Stimulated activated naive B cell treated with anti-CD40 and anti-IgM and Interleukin-4, amounts not matched to agents 10 μg/mL and 1 μg/mL and 100 μg/mL, for 72 hours (primary cell): ENCODE measurements at regions not wholly inside any gene's neighbourhood (a gene's known extent, or its start where the extent isn't known, plus 50 kb on each side); places are given as distances from the start of the nearest gene placed in this dataset.

ENCODE experiments used
- ATAC-seq, 2 donors: fragments of 150-1000 bp; cut with Tn5 transposase; replicated peaks; 2 replicates each; pipeline ENCODE4 v1.10.0; 2021; ENCODE audit warnings: moderate library complexity in 1 of 2
- DNase-seq: peaks from one replicate; pipeline ENCODE4 v3.0.0; 2021
- H3K27ac Mint-ChIP-seq: one replicate; pipeline ENCODE4 v1.8.0; 2022; ENCODE audit warnings: mild to moderate bottlenecking, mixed read lengths
- H3K27me3 Mint-ChIP-seq, 2 donors: one replicate each; pipeline ENCODE4 v1.8.0; 2022; ENCODE audit warnings: mixed read lengths in 2 of 2
- H3K36me3 Mint-ChIP-seq, 2 donors: one replicate each; pipeline ENCODE4 v1.8.0; 2022; ENCODE audit warnings: mixed read lengths in 2 of 2, mild to moderate bottlenecking in 1 of 2
- H3K4me1 Mint-ChIP-seq, 2 donors: one replicate each; pipeline ENCODE4 v1.8.0; 2022; ENCODE audit warnings: mixed read lengths in 2 of 2, mild to moderate bottlenecking in 1 of 2
- H3K4me3 Mint-ChIP-seq, 2 donors: one replicate each; pipeline ENCODE4 v1.8.0; 2022; ENCODE audit warnings: mild to moderate bottlenecking in 2 of 2, mixed read lengths in 2 of 2, moderate library complexity in 1 of 2
- H3K9me3 Mint-ChIP-seq, 2 donors: one replicate each; pipeline ENCODE4 v1.8.0; 2022; ENCODE audit warnings: mixed read lengths in 2 of 2, mild to moderate bottlenecking in 1 of 2

DNA sequence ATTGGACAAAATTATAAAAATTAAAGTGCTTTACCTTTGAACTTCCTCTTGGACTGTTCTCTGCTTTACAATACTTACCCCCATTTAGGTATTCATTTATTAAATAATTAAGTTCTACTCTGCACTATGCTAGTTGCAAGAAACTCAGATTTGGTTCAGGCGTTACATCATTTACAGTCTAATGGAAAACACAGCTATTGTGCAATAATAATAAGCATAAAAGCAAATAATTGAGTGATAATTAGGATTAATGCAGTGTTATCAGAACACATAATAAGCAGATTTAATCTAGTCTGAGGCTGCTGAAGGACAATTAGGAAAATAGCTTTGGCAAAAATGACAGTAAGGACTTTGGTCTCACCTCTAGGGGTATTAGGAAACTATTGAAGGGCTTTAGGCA is 493.2 kb upstream of the ADARB2 start:
- no peaks in the 10 kb centered on the region for H3K4me1 Mint-ChIP-seq
- H3K4me3 Mint-ChIP-seq, result no peak overlapping the region
- no peak for DNase-seq
- no peaks in the 10 kb centered on the region for H3K9me3 Mint-ChIP-seq
- H3K27me3 Mint-ChIP-seq, result peaks cover 0 to under 1% of the 10 kb centered on the region in 2 donors
- ATAC-seq, result no peak
- no peak overlapping the region for H3K27ac Mint-ChIP-seq
- H3K36me3 Mint-ChIP-seq, result no peaks in the 10 kb centered on the region

DNA sequence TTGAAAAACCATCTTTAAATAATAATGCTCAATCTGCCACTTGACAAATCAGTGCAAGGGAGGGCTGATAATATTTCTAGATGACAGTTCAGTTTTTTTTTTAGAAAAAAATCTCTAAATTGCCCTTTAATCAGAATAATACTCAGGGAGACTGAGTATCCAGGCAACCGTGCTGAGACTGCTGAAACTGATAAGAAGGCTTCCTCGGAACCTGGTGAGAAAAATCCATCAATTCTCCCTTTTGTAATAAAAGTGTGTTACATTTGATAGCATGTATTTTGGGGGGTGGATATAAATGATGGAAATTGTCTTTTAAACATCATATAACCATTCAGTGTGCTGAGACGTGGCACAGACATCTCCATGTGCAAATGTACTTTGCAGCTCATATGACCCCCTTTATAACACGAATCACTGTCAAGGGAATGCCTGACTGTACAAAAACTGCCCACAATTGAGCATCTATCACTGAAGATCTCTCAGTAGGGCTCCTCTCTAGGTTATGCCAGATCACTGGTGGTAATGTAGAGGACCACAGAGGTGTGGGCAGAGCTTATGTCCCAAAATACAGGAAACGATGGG is 491.1 kb upstream of the ADARB2 start:
- no peaks in the 10 kb centered on the region for H3K4me1 Mint-ChIP-seq
- peaks cover 8 to 15% of the 10 kb centered on the region in 2 donors for H3K27me3 Mint-ChIP-seq
- H3K9me3 Mint-ChIP-seq, result no peaks in the 10 kb centered on the region
- H3K36me3 Mint-ChIP-seq, result no peaks in the 10 kb centered on the region
- no peak for ATAC-seq
- no peak overlapping the region for H3K27ac Mint-ChIP-seq
- no peak for DNase-seq
- no peak overlapping the region for H3K4me3 Mint-ChIP-seq

DNA sequence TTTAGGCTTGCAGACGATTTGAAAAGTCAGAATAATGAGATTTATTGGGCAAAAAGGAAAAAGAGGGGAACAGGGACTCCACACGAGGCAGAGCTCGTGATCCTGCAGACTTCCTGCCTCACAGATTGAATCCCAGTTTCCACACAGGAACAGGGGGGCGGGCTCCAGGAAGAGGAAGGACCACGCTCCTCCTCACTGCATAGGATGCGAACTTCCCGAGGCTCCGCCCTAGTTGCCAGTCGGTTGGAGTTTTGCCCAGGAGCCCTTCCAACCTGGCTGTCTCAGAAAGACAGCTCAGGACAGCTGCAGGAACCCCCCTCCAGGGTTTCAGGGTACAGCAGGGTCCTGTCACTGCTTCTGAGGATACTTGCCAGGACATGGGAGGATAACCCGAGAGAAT is 488.3 kb upstream of the ADARB2 start:
- Mint-ChIP-seq H3K4me1 (no peaks in the 10 kb centered on the region), H3K9me3 (no peaks in the 10 kb centered on the region), H3K4me3 (no peak overlapping the region), H3K27ac (no peak overlapping the region), H3K27me3 (peaks cover 8 to 16% of the 10 kb centered on the region in 2 donors), H3K36me3 (no peaks in the 10 kb centered on the region)
- no peak for ATAC-seq
- no peak for DNase-seq

DNA sequence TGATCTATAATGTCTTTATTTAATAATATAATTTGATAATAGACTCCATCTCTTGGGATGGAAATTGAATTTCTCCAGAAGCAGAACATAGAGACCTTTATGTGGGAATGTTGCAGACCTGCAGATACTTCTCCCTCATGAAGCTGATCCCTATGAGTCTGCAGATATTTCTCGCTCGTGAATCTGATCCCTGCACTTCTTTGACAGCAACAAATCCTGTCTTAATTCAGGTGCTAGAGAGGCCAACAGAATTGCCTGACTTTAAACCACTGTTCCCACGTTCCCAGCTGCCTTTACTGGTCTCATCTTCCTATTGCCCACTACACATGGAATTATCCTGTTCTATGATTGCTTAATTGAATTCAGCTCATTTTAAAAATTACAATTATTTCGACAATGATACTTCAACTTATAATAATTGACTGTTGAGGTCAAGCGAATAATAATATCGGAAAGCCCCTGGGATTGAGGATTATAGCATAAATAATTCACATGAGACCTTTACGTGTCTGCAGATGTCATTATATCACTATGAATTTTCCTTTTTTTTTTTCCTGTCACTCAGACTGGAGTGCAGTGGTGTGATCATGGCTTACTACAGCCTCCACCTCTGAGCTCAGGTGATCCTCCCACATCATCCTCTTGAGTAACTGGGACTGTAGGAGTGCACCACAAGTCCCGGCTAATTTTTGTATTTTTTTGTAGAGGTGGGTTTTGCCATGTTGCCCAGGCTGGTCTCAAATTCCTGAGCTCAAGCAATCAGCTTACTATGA is 486.4 kb upstream of the ADARB2 start:
- H3K36me3 Mint-ChIP-seq, result no peaks in the 10 kb centered on the region

DNA sequence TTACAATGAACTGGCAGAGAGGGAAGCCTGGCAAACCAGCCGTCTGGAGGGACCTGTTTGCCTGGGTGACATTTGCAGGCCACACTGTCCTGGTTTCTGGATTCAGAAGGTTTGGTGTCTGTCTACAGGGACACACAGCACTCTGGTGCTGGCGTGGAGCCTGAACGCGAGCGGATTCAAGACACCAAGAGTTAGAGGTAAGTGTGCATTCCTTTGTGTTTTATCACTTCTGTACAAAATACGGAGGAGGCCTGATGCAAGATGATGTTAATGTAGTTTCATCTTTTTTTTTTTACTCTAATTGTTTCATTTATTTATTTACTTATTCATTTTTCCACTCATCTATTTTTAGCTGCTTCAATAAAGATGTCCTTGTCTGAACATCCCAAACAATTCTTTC is 485.3 kb upstream of the ADARB2 start:
- no peaks in the 10 kb centered on the region for H3K36me3 Mint-ChIP-seq
- H3K4me3 Mint-ChIP-seq, result no peak overlapping the region
- DNase-seq, result no peak
- no peaks in the 10 kb centered on the region for H3K9me3 Mint-ChIP-seq
- H3K4me1 Mint-ChIP-seq, result no peaks in the 10 kb centered on the region
- H3K27me3 Mint-ChIP-seq, result peaks cover 8 to 22% of the 10 kb centered on the region in 2 donors
- H3K27ac Mint-ChIP-seq, result no peak overlapping the region
- no peak for ATAC-seq

More for the DNA sequence above, 486.4 kb upstream of the ADARB2 start:
- no peaks in the 10 kb centered on the region for H3K9me3 Mint-ChIP-seq
- ATAC-seq (no peak), DNase-seq (no peak)
- no peak overlapping the region for H3K4me3 Mint-ChIP-seq
- H3K4me1 Mint-ChIP-seq, result no peaks in the 10 kb centered on the region
- no peak overlapping the region for H3K27ac Mint-ChIP-seq
- peaks cover 8 to 20% of the 10 kb centered on the region in 2 donors for H3K27me3 Mint-ChIP-seq

DNA sequence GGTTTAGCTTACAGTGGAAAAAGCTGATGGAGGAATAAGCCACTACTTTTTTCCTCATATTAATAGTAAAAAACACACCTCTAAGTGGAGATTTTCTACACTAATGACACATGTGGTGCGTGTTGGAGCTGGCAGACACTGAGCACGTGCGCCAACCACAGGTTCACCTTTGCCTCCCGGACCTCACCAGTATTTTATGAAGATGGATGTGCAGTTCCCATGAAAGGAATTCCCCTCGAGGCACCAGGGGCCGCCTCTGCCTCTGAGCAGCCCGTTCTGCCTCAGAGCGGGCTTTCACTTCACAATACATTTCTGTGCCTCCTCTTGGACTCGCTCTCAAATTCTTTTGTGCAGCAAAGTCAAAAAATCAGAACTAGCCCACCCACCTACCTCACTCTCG is 477.5 kb upstream of the ADARB2 start:
- Mint-ChIP-seq H3K4me3 (no peak overlapping the region), H3K27me3 (peaks cover 20 to 24% of the 10 kb centered on the region in 2 donors), H3K9me3 (no peaks in the 10 kb centered on the region), H3K36me3 (no peaks in the 10 kb centered on the region), H3K4me1 (no peaks in the 10 kb centered on the region), H3K27ac (no peak overlapping the region)
- DNase-seq (no peak), ATAC-seq (no peak)

DNA sequence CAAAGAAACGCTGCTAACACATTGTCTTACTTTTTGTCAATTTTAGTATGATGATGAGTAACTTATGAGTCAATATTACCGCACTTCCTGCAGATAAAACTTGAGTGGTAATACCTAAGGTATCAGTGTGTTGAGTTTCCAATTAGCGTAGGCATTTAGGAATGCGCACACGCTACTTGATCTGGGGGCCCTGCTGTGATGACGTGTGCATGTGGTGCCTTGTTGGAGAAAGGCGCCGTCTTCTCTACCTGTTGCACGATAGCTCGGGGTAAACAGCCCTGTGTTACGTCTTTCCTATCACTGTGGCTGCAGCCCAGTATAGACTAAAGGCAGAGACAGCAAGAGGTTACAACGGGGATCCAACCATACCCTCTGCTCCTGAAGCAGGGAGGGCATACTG is 476.8 kb upstream of the ADARB2 start:
- no peaks in the 10 kb centered on the region for H3K4me1 Mint-ChIP-seq
- no peaks in the 10 kb centered on the region for H3K36me3 Mint-ChIP-seq
- peaks cover 20 to 24% of the 10 kb centered on the region in 2 donors for H3K27me3 Mint-ChIP-seq
- no peak overlapping the region for H3K27ac Mint-ChIP-seq
- H3K4me3 Mint-ChIP-seq, result no peak overlapping the region
- DNase-seq (no peak), ATAC-seq (no peak)
- no peaks in the 10 kb centered on the region for H3K9me3 Mint-ChIP-seq

DNA sequence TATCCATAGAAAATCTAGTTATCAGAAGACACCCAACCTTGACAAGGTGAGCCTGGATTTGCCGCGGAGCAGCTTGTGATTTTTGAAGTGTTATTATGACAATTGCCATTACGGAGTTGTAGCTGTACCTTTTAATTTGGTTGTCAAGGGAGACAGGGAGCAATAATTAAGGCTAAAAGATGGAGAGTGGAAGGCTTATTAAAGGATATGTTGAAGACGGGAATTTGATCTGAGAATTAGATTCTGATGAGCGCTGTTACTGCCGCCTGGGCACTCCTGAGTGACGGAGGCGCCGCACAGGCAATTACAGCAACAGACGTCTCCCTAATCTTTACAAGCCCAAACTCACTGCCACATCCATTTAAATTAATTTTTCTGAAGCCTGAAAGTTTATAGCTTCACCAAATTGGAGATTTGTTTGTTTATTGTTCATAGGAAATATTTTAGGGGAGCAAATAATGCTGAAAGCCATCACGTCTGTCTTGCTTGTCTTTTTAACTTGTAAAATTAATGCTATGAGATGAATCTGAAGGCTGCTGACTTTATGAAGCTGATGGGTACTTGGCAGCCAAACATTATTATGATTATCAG is 475.0 kb upstream of the ADARB2 start:
- Mint-ChIP-seq H3K4me1 (no peaks in the 10 kb centered on the region), H3K4me3 (no peak overlapping the region), H3K27ac (no peak overlapping the region), H3K9me3 (no peaks in the 10 kb centered on the region), H3K27me3 (peaks cover 18 to 25% of the 10 kb centered on the region in 2 donors), H3K36me3 (no peaks in the 10 kb centered on the region)
- no peak for ATAC-seq
- DNase-seq, result no peak

DNA sequence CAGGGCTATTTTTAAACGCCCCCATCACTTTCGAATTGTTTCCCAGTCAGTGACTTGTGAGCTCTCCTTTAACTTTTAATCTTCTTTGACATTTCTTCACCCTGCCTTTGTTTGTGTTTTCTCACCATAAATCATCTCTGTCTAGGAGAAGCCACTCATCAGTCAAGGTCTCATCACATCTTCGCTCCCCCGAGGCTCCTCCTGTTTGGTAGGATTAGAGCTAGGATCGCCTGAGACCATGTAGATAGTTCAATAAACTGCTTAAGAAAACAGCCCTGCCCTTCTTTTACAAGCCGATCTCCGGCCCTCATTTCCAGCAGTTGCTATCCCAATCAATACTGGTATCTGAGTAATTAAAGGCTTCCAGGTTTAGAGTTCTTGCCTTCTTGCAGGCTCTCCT is 472.8 kb upstream of the ADARB2 start:
- DNase-seq (no peak), ATAC-seq (no peak)
- Mint-ChIP-seq H3K27me3 (peaks cover 11 to 20% of the 10 kb centered on the region in 2 donors), H3K4me1 (no peaks in the 10 kb centered on the region), H3K9me3 (no peaks in the 10 kb centered on the region), H3K4me3 (no peak overlapping the region), H3K36me3 (no peaks in the 10 kb centered on the region), H3K27ac (no peak overlapping the region)

DNA sequence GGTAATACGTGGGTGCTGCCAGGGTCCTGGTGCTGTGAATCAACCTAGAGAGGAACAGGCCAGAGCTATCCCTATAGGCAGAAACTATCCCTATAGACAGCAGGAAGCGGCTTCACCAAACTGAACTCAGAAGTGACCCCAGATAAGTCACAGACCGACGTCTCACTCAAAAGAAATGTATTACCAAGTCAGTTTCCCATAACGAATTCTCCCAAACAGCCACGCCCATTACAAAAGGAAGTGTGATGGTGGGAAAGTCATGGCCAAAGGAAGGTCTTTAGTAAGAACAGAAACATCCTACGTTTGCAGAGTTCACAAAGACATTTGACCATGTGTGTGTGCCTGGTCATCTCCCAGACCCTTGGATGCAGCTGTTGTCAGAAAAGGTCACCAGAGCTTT is 470.8 kb upstream of the ADARB2 start:
- peaks cover 9 to 22% of the 10 kb centered on the region in 2 donors for H3K27me3 Mint-ChIP-seq
- H3K4me3 Mint-ChIP-seq, result no peak overlapping the region
- no peaks in the 10 kb centered on the region for H3K36me3 Mint-ChIP-seq
- H3K4me1 Mint-ChIP-seq, result no peaks in the 10 kb centered on the region
- ATAC-seq, result no peak
- DNase-seq, result no peak
- no peak overlapping the region for H3K27ac Mint-ChIP-seq
- no peaks in the 10 kb centered on the region for H3K9me3 Mint-ChIP-seq

DNA sequence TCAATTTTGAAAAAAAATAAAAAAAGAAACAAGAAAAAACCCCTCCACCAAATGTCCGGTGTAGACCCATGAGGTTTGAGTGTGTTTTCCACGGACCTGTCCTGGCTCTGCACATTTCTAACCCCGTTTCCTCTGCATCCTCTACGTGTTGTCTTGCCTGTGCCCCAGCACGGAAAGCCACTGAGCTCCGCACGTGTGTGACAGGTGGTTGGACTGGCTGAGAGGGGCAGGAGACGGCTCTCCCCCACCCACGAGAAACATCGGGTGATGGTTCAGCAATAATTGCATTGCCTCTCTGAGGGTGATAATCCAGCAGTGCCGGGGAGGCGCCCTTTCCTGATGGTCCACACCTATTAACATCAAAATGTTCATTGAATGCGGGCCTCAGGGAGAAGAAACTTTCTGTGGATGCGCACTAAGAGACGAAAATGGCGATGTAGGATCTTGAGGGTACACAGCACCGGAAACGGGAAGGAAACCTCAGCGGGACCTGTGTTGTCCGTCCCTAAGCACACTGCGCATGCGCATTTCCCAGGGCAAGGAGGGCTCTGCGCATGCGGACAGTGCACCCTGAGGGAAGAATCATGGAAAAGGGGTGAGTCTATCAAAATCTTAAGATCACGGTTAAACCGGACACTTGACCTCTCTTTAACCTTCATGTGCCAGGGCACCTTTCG is 470.1 kb upstream of the ADARB2 start:
- Mint-ChIP-seq H3K36me3 (no peaks in the 10 kb centered on the region), H3K9me3 (no peaks in the 10 kb centered on the region), H3K4me3 (no peak overlapping the region), H3K4me1 (no peaks in the 10 kb centered on the region), H3K27ac (no peak overlapping the region), H3K27me3 (peaks cover 9 to 22% of the 10 kb centered on the region in 2 donors)
- ATAC-seq (no peak), DNase-seq (no peak)

DNA sequence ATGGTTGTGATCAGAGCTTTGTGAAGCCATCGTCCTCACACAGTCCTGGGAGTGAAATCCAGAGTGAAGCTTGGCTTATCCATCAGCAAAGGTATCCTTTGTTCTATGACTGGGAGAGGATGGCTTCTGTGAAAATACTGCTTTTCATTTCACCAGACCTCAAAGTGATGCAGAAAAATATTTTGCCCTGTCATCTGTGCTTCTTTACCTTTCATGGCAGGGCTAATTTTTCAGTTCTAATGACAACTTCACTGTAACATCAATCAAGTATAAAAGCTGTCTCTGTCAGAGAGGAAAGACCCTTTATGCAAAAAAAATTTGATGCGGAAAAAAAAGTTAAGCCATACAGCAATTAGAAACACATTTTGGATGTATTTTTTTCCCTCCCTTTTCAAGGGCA is 468.1 kb upstream of the ADARB2 start:
- no peaks in the 10 kb centered on the region for H3K9me3 Mint-ChIP-seq
- H3K27me3 Mint-ChIP-seq, result peaks cover 0 to 15% of the 10 kb centered on the region in 2 donors
- H3K27ac Mint-ChIP-seq, result no peak overlapping the region

DNA sequence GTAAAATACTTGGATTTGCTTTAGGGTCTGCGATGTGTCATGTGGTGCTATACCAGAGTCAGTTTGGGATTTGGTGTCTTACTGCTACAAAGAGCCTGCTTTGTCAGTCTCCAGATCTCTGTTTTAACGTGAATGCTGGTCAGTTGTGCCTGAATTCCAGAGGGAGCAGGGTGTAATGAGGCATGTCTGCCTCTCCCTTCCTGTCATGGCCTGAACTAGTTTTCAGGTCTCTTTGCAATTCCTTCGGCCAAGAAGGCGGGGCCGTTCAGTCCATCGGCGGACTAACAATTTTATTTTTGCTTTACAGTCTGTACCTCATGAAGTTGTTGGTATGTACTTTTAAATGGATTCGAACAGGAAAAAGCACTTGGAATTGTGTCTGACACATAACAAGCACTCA is 465.1 kb upstream of the ADARB2 start:
- Mint-ChIP-seq H3K4me3 (no peak overlapping the region), H3K9me3 (peaks cover 0 to 2% of the 10 kb centered on the region in 2 donors), H3K36me3 (no peaks in the 10 kb centered on the region), H3K27me3 (peaks cover 0 to 10% of the 10 kb centered on the region in 2 donors), H3K4me1 (no peaks in the 10 kb centered on the region), H3K27ac (no peak overlapping the region)
- no peak for ATAC-seq
- DNase-seq, result no peak

More for the DNA sequence above, 468.1 kb upstream of the ADARB2 start:
- Mint-ChIP-seq H3K36me3 (no peaks in the 10 kb centered on the region), H3K4me3 (no peak overlapping the region), H3K4me1 (no peaks in the 10 kb centered on the region)
- ATAC-seq, result no peak
- no peak for DNase-seq

DNA sequence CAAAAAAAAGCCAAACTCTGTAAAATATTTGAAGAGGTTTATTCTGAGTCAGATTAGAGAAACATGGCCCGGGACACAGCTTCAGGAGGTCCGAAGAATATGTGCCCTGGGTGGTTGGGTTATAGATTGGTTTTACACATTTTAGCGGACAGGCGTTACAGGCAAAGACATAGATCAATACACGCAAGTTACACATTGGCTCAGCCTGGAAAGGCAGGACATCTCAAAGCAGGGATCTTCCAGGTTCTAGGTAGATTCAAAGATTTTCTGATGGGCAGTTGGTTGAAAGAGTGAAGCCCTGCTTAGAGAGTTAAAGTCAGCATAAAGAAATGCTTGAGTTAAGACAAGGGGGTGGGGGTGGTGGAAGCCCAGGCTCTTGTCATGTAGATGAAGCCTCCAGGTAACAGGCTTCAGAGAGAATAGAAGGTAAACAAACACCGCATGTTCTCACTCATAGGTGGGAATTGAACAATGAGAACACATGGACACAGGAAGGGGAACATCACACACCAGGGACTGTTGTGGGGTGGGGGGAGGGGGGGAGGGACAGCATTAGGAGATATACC is 464.3 kb upstream of the ADARB2 start:
- H3K27me3 Mint-ChIP-seq, result peaks cover 5 to 13% of the 10 kb centered on the region in 2 donors
- ATAC-seq, result no peak
- peaks cover 0 to 4% of the 10 kb centered on the region in 2 donors for H3K36me3 Mint-ChIP-seq
- H3K4me1 Mint-ChIP-seq, result no peaks in the 10 kb centered on the region
- H3K27ac Mint-ChIP-seq, result no peak overlapping the region
- H3K4me3 Mint-ChIP-seq, result no peak overlapping the region
- DNase-seq, result no peak
- H3K9me3 Mint-ChIP-seq, result peaks cover 5 to 6% of the 10 kb centered on the region in 2 donors
